IMR-90 (cell line): ENCODE measurements at regions not wholly inside any gene's neighbourhood (a gene's known extent, or its start where the extent isn't known, plus 50 kb on each side); places are given as distances from the start of the nearest gene placed in this dataset.

Experiments
- ATAC-seq: fragments of 200-7000 bp; cut with Tn5 transposase; 2 replicates; pipeline ENCODE4 v1.9.1; 2020; ENCODE audit warnings: low read depth, mild to moderate bottlenecking, moderate library complexity
- BruUV-seq: library from RNA; stranded (reverse); fragments of 400-500 nt; replicated peaks from 2 replicates; lab custom pipeline; 2021; lab: Mats Ljungman, UMichigan
- CTCF ChIA-PET: fragments of 300-600 bp; formaldehyde crosslinking; extraction: SDS; loops from one replicate; lab custom pipeline; 2021; ENCODE audit warnings: antibody characterized with exemption; lab: Yijun Ruan, JAX
- POLR2A ChIA-PET: fragments of 300-600 bp; sonication (Branson Sonifier 250); formaldehyde crosslinking; loops from one replicate; lab custom pipeline; 2022; ENCODE audit warnings: antibody characterized with exemption; ENCODE audit not compliant: unreplicated experiment; lab: Charles Lee
- DNase-seq: peaks from one replicate; pipeline ENCODE4 v3.0.0; 2013
- H2AFZ ChIP-seq: replicated peaks from 2 replicates; pipeline ENCODE3; 2013; ENCODE audit warnings: low read length, mild to moderate bottlenecking; ENCODE audit not compliant: poor library complexity
- H2AK5ac ChIP-seq: 2 replicates; pipeline ENCODE4 v1.6.1; 2013; ENCODE audit warnings: low read depth, low read length, inconsistent platforms
- H2AK9ac ChIP-seq: replicated peaks from 2 replicates; pipeline ENCODE3; 2013; ENCODE audit warnings: mild to moderate bottlenecking, low read depth, low read length, moderate library complexity; ENCODE audit not compliant: poor library complexity
- H2BK120ac ChIP-seq: 2 replicates; pipeline ENCODE4 v1.6.1; 2013; ENCODE audit warnings: low read depth, low read length, inconsistent platforms
- H2BK15ac ChIP-seq: 3 replicates; pipeline ENCODE4 v1.6.1; 2013; ENCODE audit warnings: low read depth, low read length, inconsistent platforms
- H2BK20ac ChIP-seq: 2 replicates; pipeline ENCODE4 v1.6.1; 2013; ENCODE audit warnings: low read depth, mild to moderate bottlenecking, inconsistent platforms, low read length, moderate library complexity
- H2BK5ac ChIP-seq: 2 replicates; pipeline ENCODE4 v1.6.1; 2013; ENCODE audit warnings: mild to moderate bottlenecking, low read depth, low read length, inconsistent platforms; ENCODE audit not compliant: poor library complexity, severe bottlenecking
- H3K14ac ChIP-seq: replicated peaks from 2 replicates; pipeline ENCODE4 v1.6.1; 2013; ENCODE audit warnings: low read depth, low read length, inconsistent platforms
- H3K18ac ChIP-seq: 2 replicates; pipeline ENCODE4 v1.6.1; 2013; ENCODE audit warnings: low read depth, low read length, control low read depth
- H3K23ac ChIP-seq: 2 replicates; pipeline ENCODE4 v1.6.1; 2013; ENCODE audit warnings: low read depth, low read length, inconsistent platforms
- H3K27ac ChIP-seq: 2 replicates; pipeline ENCODE4 v1.5.1; 2013; ENCODE audit warnings: mild to moderate bottlenecking, control low read depth, low read length; ENCODE audit not compliant: insufficient read depth
- H3K27me3 ChIP-seq: 2 replicates; pipeline ENCODE4 v1.6.1; 2013; ENCODE audit warnings: low read length; ENCODE audit not compliant: control insufficient read depth, insufficient read depth
- H3K36me3 ChIP-seq: 2 replicates; pipeline ENCODE4 v1.6.1; 2013; ENCODE audit warnings: low read length, mixed read lengths; ENCODE audit not compliant: control insufficient read depth, insufficient read depth
- H3K4ac ChIP-seq: 2 replicates; pipeline ENCODE4 v1.6.1; 2013; ENCODE audit warnings: low read depth, low read length, inconsistent platforms
- H3K4me1 ChIP-seq: 2 replicates; pipeline ENCODE4 v1.6.1; 2013; ENCODE audit warnings: low read length, mixed read lengths; ENCODE audit not compliant: control insufficient read depth, insufficient read depth
- H3K4me2 ChIP-seq: 2 replicates; pipeline ENCODE4 v1.6.1; 2013; ENCODE audit warnings: low read depth, mild to moderate bottlenecking, control low read depth, low read length, moderate library complexity
- H3K4me3 ChIP-seq: 2 replicates; pipeline ENCODE4 v1.5.1; 2013; ENCODE audit warnings: low read depth, mild to moderate bottlenecking, control low read depth, low read length, moderate library complexity; ENCODE audit not compliant: insufficient read depth
- H3K56ac ChIP-seq: 2 replicates; pipeline ENCODE4 v1.6.1; 2013; ENCODE audit warnings: low read length, inconsistent platforms; ENCODE audit not compliant: insufficient read depth; ENCODE audit errors: extremely low read depth
- H3K79me1 ChIP-seq, 2 experiments: 2 replicates each; pipeline ENCODE4 v1.6.1; 2013; ENCODE audit warnings: low read length in 2 of 2, inconsistent platforms in 1 of 2, low read depth in 1 of 2
- H3K9ac ChIP-seq: 2 replicates; pipeline ENCODE4 v1.6.1; 2013; ENCODE audit warnings: low read depth, low read length, control low read depth
- H3K9me1 ChIP-seq: 2 replicates; pipeline ENCODE4 v1.6.1; 2013; ENCODE audit warnings: low read length, inconsistent platforms; ENCODE audit not compliant: insufficient read depth
- H3K9me3 ChIP-seq: 2 replicates; pipeline ENCODE4 v1.6.1; 2013; ENCODE audit warnings: low read length; ENCODE audit not compliant: control insufficient read depth, insufficient read depth
- H4K20me1 ChIP-seq: 2 replicates; pipeline ENCODE4 v1.6.1; 2013; ENCODE audit warnings: low read length, inconsistent platforms; ENCODE audit not compliant: insufficient read depth
- H4K5ac ChIP-seq: 2 replicates; pipeline ENCODE4 v1.6.1; 2013; ENCODE audit warnings: mild to moderate bottlenecking, low read depth, low read length, control low read depth
- H4K8ac ChIP-seq, 2 experiments: 2 replicates each; pipeline ENCODE4 v1.6.1; 2013; ENCODE audit warnings: low read depth in 2 of 2, low read length in 2 of 2, control low read depth in 1 of 2, inconsistent platforms in 1 of 2
- H4K91ac ChIP-seq: 2 replicates; pipeline ENCODE4 v1.6.1; 2013; ENCODE audit warnings: low read depth, low read length, inconsistent platforms; ENCODE audit not compliant: insufficient read depth
- CEBPB ChIP-seq: IDR thresholded peaks from 2 replicates; pipeline ENCODE4 v1.6.1; 2012; ENCODE audit warnings: low read depth, low read length, improper control_type of control experiment
- CHD1 ChIP-seq: IDR thresholded peaks from 2 replicates; pipeline ENCODE4 v1.6.1; 2012; ENCODE audit warnings: low read depth, low read length, improper control_type of control experiment
- CTCF ChIP-seq: conservative IDR thresholded peaks from 2 replicates; pipeline ENCODE4 v1.5.1; 2012; ENCODE audit warnings: mild to moderate bottlenecking, low read depth, low read length, improper control_type of control experiment
- FOS ChIP-seq: fragments of 150-350 bp; IDR thresholded peaks from 2 replicates; pipeline ENCODE4 v1.6.1; 2016; ENCODE audit warnings: low read depth, low read length
- MAFK ChIP-seq: IDR thresholded peaks from 2 replicates; pipeline ENCODE4 v1.6.1; 2012; ENCODE audit warnings: low read depth, low read length, improper control_type of control experiment
- MAZ ChIP-seq: IDR thresholded peaks from 2 replicates; pipeline ENCODE4 v1.6.1; 2012; ENCODE audit warnings: low read depth, mild to moderate bottlenecking, low read length, improper control_type of control experiment, moderate library complexity, borderline replicate concordance
- NFE2L2 ChIP-seq: fragments of 150-350 bp; IDR thresholded peaks from 2 replicates; pipeline ENCODE4 v1.6.1; 2016; ENCODE audit warnings: low read depth, mild to moderate bottlenecking, low read length
- RCOR1 ChIP-seq: IDR thresholded peaks from 2 replicates; pipeline ENCODE4 v1.6.1; 2012; ENCODE audit warnings: mild to moderate bottlenecking, low read length, improper control_type of control experiment; ENCODE audit not compliant: insufficient replicate concordance
- SMC3 ChIP-seq: fragments of 150-350 bp; IDR thresholded peaks from 2 replicates; pipeline ENCODE4 v1.6.1; 2016; ENCODE audit warnings: low read depth, mild to moderate bottlenecking, antibody characterized with exemption, low read length, moderate library complexity
- WGBS, 2 experiments: methylation state at CpG; one replicate each; pipeline versions ENCODE4 v1.1.5 to v1.1.7; 2013; ENCODE audit warnings: missing lambda C conversion rate in 2 of 2; ENCODE audit not compliant: insufficient read length in 1 of 2; ENCODE audit errors: extremely low coverage in 2 of 2; 5-methylcytosine and 5-hydroxymethylcytosine counted together
- dilution Hi-C: fragments of 300-500 bp; cut with HindIII; formaldehyde crosslinking; loops from one replicate; pipeline ENCODE4 v1.14.3; 2018; ENCODE audit warnings: low sequenced_read_pairs; ENCODE audit not compliant: unreplicated experiment
- in situ Hi-C: fragments of 300-500 bp; cut with MboI; formaldehyde crosslinking; loops from 3 replicates; pipeline ENCODE4 v1.14.3; 2019; ENCODE audit warnings: low sequenced_read_pairs, inconsistent platforms, mixed read lengths
- intact Hi-C: fragments of 100-400 bp; cut with micrococcal nuclease; formaldehyde crosslinking; loops from 2 replicates; pipeline ENCODE4 v1.10.0; 2022

- CTCF ChIA-PET = no interaction called here
- dilution Hi-C loops = no loop called here
Observed at GRCh38 chr10:57905010-57905409, 362.7 kb downstream of the IPMK start.

More at GRCh38 chr10:57905010-57905409, 362.7 kb downstream of the IPMK start:
- intact Hi-C loops (no loop called here), in situ Hi-C loops (no loop called here)
- Histone ChIP-seq H3K27me3 (no peaks in the 10 kb centered on the region), H2BK15ac (no peak overlapping the region), H2AK9ac (no peak overlapping the region), H3K56ac (no peak overlapping the region), H4K5ac (no peak overlapping the region), H3K23ac (no peak overlapping the region), H3K9ac (no peak overlapping the region), H3K36me3 (no peaks in the 10 kb centered on the region), H3K9me1 (no peaks in the 10 kb centered on the region), H2AK5ac (no peak overlapping the region), H4K91ac (no peak overlapping the region), H2BK20ac (no peak overlapping the region), H3K9me3 (no peaks in the 10 kb centered on the region), H4K20me1 (no peaks in the 10 kb centered on the region), H3K4ac (no peak overlapping the region), H3K4me1 (no peaks in the 10 kb centered on the region), H4K8ac (no peak overlapping the region), H3K4me3 (no peak overlapping the region), H3K79me1 (no peaks in the 10 kb centered on the region), H3K14ac (no peak overlapping the region), H2BK5ac (no peak overlapping the region), H3K4me2 (no peak overlapping the region), H3K27ac (no peak overlapping the region), H2BK120ac (no peak overlapping the region), H2AFZ (no peak overlapping the region), H3K18ac (no peak overlapping the region)
- ATAC-seq (no peak), DNase-seq (no peak)
- TF ChIP-seq MAZ = no peak
- TF ChIP-seq SMC3 = no peak
- TF ChIP-seq CHD1 = no peak
- no peak for TF ChIP-seq FOS
- TF ChIP-seq MAFK = no peak
- TF ChIP-seq CTCF = no peak
- no peak for TF ChIP-seq CEBPB
- no peak for TF ChIP-seq RCOR1
- TF ChIP-seq NFE2L2 = no peak
- no TSS peak for BruUV-seq
- POLR2A ChIA-PET = no interaction called here
- WGBS, 2 experiments = no CpG with 5 or more reads among the region's 2 CpGs
